ENCODE measurements at regions not wholly inside any gene's neighbourhood (a gene's known extent, or its start where the extent isn't known, plus 50 kb on each side); places are given as distances from the start of the nearest gene placed in this dataset.

DNA sequence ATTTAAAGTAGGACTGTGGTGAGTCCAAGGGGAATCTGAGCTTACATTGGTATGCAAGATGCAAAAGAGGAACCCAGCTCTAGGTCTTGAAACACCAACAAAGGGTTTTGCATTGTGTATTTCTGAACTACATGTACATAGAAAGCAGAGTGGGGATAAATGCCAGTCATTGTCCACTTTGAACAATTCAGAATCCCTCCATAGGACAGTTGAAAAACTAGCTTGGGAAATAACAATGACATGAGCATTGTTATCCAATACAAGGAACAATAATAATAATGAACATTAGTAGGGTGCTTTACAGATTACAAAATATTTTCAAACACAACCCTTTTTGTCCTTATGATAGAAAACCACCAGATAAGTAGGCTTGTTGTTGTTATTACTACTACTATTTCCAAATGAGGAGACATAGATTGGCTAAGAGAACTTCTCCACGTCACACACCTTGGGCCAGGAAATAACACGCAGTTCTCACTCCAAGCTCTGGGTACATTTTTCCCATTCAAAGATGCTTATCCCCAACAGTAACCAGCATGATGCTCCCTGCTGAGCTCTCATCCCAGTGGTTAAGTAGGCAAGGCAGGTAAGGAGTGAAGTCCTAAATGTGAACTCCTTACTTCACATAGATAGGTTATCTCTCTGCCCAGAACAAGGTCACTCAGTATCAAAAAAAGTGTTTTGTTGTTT lies 51.7 kb upstream of the RASSF8 start:
- WGBS, result 94% methylated on average over 2 of the region's 2 CpGs

More for the DNA sequence above, 51.7 kb upstream of the RASSF8 start:
- Histone ChIP-seq H3K9me3 (no peaks in the 10 kb centered on the region), H3K4me3 (no peak overlapping the region), H3K36me3 (no peaks in the 10 kb centered on the region), H3K4me1 (no peaks in the 10 kb centered on the region), H3K27me3 (no peaks in the 10 kb centered on the region), H3K27ac (no peak overlapping the region)
- no peak for DNase-seq (ENCODE audit: low spot score in 2 of 2)
- TF ChIP-seq POLR2AphosphoS5 (IDR thresholded peaks at IDR 0.05) (no peak), CTCF (IDR thresholded peaks at IDR 0.05) (no peak), EP300 (IDR thresholded peaks at IDR 0.05) (no peak), POLR2A (IDR thresholded peaks at IDR 0.05) (no peak)
